ENCODE measurements at regions not wholly inside any gene's neighbourhood (a gene's known extent, or its start where the extent isn't known, plus 50 kb on each side); places are given as distances from the start of the nearest gene placed in this dataset.
"Not testable (repeated sequence)": the region's sequence is repeated elsewhere in the genome, so short reads cannot be mapped to it uniquely, and the experiment has no call there.

DNA sequence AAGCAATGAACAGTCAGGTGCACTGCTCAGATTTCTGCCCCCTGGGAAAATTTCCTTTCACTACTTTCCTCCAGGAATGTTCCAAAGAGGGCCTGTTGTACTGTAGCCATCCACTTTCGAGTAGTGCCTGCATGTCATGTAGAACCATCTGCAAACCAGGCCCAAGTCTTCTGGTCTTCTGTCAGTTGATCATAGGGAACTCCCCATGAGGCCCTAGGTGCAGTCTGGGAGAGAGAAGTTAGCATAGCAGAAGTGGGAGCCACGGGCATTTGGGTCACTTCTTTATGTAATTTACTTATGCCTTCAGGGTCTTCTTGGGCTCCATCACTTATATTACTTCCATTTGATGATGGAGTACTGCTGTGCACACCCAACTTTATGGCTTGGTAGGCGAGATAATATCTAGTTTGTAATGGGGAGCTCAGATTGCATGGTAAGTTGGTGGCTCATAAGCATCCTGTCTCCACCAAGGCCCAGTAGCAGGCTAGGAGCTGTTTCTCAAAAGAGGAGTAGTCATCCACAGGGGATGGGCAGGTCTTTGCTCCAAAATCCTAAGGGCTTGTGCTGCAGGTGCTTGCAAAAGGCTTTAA lies 151.4 kb downstream of the NFKBIZ start:
- H3K4ac ChIP-seq (ENCODE audit: low read depth, low read length): no peak overlapping the region
- no peak overlapping the region for H2BK120ac ChIP-seq (ENCODE audit: low read depth, low read length)

DNA sequence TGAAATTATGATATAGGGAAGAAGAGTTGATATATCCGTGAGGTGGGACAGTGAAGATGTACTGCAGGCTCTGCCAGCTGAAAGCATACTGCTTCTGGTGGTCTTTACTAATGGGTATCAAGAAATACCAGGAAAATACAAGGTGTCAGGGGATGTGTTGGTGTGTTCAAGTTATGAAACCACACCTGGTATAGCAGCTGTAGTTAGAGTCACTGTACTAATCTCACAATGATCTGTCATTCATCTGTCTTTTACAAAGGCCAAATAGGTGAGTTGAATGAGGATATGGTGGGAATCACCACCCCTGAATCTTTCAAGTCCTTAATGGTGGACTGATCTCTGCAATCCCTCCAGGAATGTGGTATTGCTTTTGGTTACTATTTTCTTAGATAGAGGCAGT lies 152.7 kb downstream of the NFKBIZ start:
- Histone ChIP-seq H4K8ac (ENCODE audit: low read depth, low read length) (no peak overlapping the region), H3K27ac (ENCODE audit: low read depth, low read length) (no peak overlapping the region), H2BK120ac (ENCODE audit: low read depth, low read length) (no peak overlapping the region), H3K4ac (ENCODE audit: low read depth, low read length) (no peak overlapping the region), H3K79me1 (ENCODE audit: low read length) (no peaks in the 10 kb centered on the region), H3K4me2 (ENCODE audit: low read length) (no peak overlapping the region), H3K79me2 (ENCODE audit: control insufficient read depth, insufficient read depth, low read length) (no peaks in the 10 kb centered on the region), H3K36me3 (ENCODE audit: control insufficient read depth, insufficient read depth, low read length) (no peaks in the 10 kb centered on the region), H3K4me1 (ENCODE audit: control insufficient read depth, low read depth, low read length) (no peaks in the 10 kb centered on the region), H2BK5ac (ENCODE audit: low read length) (no peak overlapping the region), H3K9ac (ENCODE audit: low read length) (no peak overlapping the region), H3K18ac (ENCODE audit: low read length) (no peak overlapping the region), H3K4me3 (ENCODE audit: low read length) (no peak overlapping the region), H3K23ac (ENCODE audit: low read length) (no peak overlapping the region), H3K56ac (ENCODE audit: low read length) (no peak overlapping the region), H3K27me3 (ENCODE audit: insufficient read depth, low read length, poor library complexity) (no peaks in the 10 kb centered on the region), H2BK15ac (replicated peaks; ENCODE audit: low read depth) (no peak overlapping the region), H4K5ac (ENCODE audit: low read length) (no peak overlapping the region), H2AK5ac (ENCODE audit: low read length) (no peak overlapping the region)
- no CpG with 5 or more reads among the region's 1 CpG for WGBS (ENCODE audit: extremely low coverage, insufficient coverage, low lambda C conversion rate)
- DNase-seq: no peak

More for the DNA sequence above, 151.4 kb downstream of the NFKBIZ start:
- no CpG with 5 or more reads among the region's 3 CpGs for WGBS (ENCODE audit: extremely low coverage, insufficient coverage, low lambda C conversion rate)
- no peak overlapping the region for H3K56ac ChIP-seq (ENCODE audit: low read length)
- no peak overlapping the region for H3K9ac ChIP-seq (ENCODE audit: low read length)
- DNase-seq: no peak
- H3K4me2 ChIP-seq (ENCODE audit: low read length): no peak overlapping the region
- no peak overlapping the region for H3K18ac ChIP-seq (ENCODE audit: low read length)
- H4K5ac ChIP-seq (ENCODE audit: low read length): no peak overlapping the region
- H3K79me1 ChIP-seq (ENCODE audit: low read length): no peaks in the 10 kb centered on the region
- no peak overlapping the region for H2BK15ac ChIP-seq (replicated peaks; ENCODE audit: low read depth)
- no peak overlapping the region for H3K4me3 ChIP-seq (ENCODE audit: low read length)
- no peaks in the 10 kb centered on the region for H3K27me3 ChIP-seq (ENCODE audit: insufficient read depth, low read length, poor library complexity)
- H2BK5ac ChIP-seq (ENCODE audit: low read length): no peak overlapping the region
- no peak overlapping the region for H2AK5ac ChIP-seq (ENCODE audit: low read length)
- no peak overlapping the region for H4K8ac ChIP-seq (ENCODE audit: low read depth, low read length)
- no peaks in the 10 kb centered on the region for H3K79me2 ChIP-seq (ENCODE audit: control insufficient read depth, insufficient read depth, low read length)
- no peaks in the 10 kb centered on the region for H3K36me3 ChIP-seq (ENCODE audit: control insufficient read depth, insufficient read depth, low read length)
- no peak overlapping the region for H3K23ac ChIP-seq (ENCODE audit: low read length)
- H3K4me1 ChIP-seq (ENCODE audit: control insufficient read depth, low read depth, low read length): no peaks in the 10 kb centered on the region
- H3K27ac ChIP-seq (ENCODE audit: low read depth, low read length): no peak overlapping the region

DNA sequence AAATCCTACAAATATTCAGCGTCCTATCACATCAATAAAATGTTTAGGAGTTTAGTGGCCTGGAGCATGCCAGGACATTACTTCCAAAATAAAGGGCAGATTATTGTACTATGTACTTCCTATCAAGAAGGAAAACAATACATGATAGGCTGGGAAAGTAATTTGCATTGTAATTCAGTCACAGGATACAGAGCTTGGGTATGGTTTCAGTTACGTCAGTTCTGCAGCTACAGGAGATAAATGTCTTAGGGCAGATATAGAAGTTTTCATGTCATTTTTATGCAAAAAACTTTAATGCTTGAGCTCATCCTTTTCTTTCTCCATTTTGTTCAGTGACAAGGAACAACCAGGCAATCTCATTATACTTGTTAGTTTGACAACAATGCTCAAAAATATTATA lies 155.2 kb downstream of the NFKBIZ start:
- no peaks in the 10 kb centered on the region for H3K36me3 ChIP-seq (ENCODE audit: control insufficient read depth, insufficient read depth, low read length)
- H3K4ac ChIP-seq (ENCODE audit: low read depth, low read length): no peak overlapping the region
- H3K23ac ChIP-seq (ENCODE audit: low read length): no peak overlapping the region
- H3K4me3 ChIP-seq (ENCODE audit: low read length): no peak overlapping the region
- no peak overlapping the region for H3K27ac ChIP-seq (ENCODE audit: low read depth, low read length)
- no peaks in the 10 kb centered on the region for H3K27me3 ChIP-seq (ENCODE audit: insufficient read depth, low read length, poor library complexity)
- no peak overlapping the region for H3K4me2 ChIP-seq (ENCODE audit: low read length)
- H3K4me1 ChIP-seq (ENCODE audit: control insufficient read depth, low read depth, low read length): no peaks in the 10 kb centered on the region
- H2AK5ac ChIP-seq (ENCODE audit: low read length): no peak overlapping the region
- no peaks in the 10 kb centered on the region for H3K79me1 ChIP-seq (ENCODE audit: low read length)
- WGBS (ENCODE audit: extremely low coverage, insufficient coverage, low lambda C conversion rate): no CpG with 5 or more reads among the region's 2 CpGs
- H2BK5ac ChIP-seq (ENCODE audit: low read length): no peak overlapping the region
- no peak overlapping the region for H4K8ac ChIP-seq (ENCODE audit: low read depth, low read length)
- H3K79me2 ChIP-seq (ENCODE audit: control insufficient read depth, insufficient read depth, low read length): no peaks in the 10 kb centered on the region
- no peak for DNase-seq
- H3K9ac ChIP-seq (ENCODE audit: low read length): no peak overlapping the region
- no peak overlapping the region for H2BK120ac ChIP-seq (ENCODE audit: low read depth, low read length)
- H3K18ac ChIP-seq (ENCODE audit: low read length): no peak overlapping the region
- no peak overlapping the region for H4K5ac ChIP-seq (ENCODE audit: low read length)
- H2BK15ac ChIP-seq (replicated peaks; ENCODE audit: low read depth): no peak overlapping the region
- H3K56ac ChIP-seq (ENCODE audit: low read length): no peak overlapping the region

DNA sequence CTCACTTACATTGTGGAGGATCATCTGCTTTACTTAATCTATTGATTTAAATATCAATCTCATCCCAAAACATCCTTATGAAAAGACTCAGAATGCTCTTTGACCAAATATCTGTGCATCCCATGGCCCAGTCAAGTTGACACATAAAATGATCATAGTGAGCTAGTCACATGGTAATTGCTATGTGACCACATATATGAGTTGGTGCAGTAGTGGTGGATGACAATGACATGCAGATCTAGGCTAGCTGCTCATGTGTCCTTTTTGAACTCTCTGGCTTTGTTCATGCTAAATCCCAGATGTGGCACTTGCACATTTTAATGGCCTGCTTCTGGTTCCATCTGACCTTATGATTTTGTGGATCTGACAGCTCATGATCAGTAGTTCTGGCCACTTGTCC lies 156.2 kb downstream of the NFKBIZ start:
- H3K4me2 ChIP-seq (ENCODE audit: low read length): no peak overlapping the region
- no peaks in the 10 kb centered on the region for H3K79me2 ChIP-seq (ENCODE audit: control insufficient read depth, insufficient read depth, low read length)
- no peak overlapping the region for H3K4me3 ChIP-seq (ENCODE audit: low read length)
- H4K8ac ChIP-seq (ENCODE audit: low read depth, low read length): no peak overlapping the region
- no peak overlapping the region for H4K5ac ChIP-seq (ENCODE audit: low read length)
- H3K23ac ChIP-seq (ENCODE audit: low read length): no peak overlapping the region
- no peaks in the 10 kb centered on the region for H3K4me1 ChIP-seq (ENCODE audit: control insufficient read depth, low read depth, low read length)
- DNase-seq: no peak
- H2AK5ac ChIP-seq (ENCODE audit: low read length): no peak overlapping the region
- H3K27ac ChIP-seq (ENCODE audit: low read depth, low read length): no peak overlapping the region
- no peaks in the 10 kb centered on the region for H3K27me3 ChIP-seq (ENCODE audit: insufficient read depth, low read length, poor library complexity)
- no peak overlapping the region for H3K18ac ChIP-seq (ENCODE audit: low read length)
- H3K79me1 ChIP-seq (ENCODE audit: low read length): no peaks in the 10 kb centered on the region
- no peak overlapping the region for H2BK5ac ChIP-seq (ENCODE audit: low read length)
- H3K56ac ChIP-seq (ENCODE audit: low read length): no peak overlapping the region
- no peak overlapping the region for H2BK120ac ChIP-seq (ENCODE audit: low read depth, low read length)
- H3K4ac ChIP-seq (ENCODE audit: low read depth, low read length): no peak overlapping the region
- no peak overlapping the region for H3K9ac ChIP-seq (ENCODE audit: low read length)
- H3K36me3 ChIP-seq (ENCODE audit: control insufficient read depth, insufficient read depth, low read length): no peaks in the 10 kb centered on the region
- no peak overlapping the region for H2BK15ac ChIP-seq (replicated peaks; ENCODE audit: low read depth)

DNA sequence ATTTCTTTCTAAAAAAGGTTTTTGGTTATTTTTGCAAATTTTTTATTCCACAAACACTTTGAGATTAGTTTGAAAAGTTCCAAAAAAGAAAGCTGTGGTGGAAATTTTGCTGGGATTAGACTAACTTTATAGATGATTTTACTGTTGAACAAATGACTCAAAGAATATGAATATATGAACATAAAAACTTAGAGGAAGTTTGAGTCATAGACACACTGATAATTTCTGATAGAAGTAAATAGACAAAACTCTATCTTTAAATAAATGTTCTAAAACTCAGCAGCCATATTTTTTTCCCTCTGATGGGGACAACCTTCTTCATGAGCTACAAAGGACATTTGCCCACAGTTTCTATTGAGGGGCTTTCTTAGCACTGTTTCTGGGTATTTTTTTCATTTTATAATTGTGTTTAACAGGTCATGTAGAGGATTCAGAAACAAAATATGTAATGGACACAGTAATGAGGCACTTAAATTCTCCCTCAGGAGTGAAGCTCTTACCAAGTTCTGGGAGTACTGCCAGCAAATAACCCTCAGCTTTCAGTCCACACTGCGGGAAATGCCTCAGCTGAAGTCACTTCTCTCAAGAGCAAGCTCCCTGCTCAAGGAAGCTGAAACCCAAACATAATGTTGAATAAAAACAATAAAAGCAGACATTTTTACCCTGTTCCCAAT lies 157.6 kb downstream of the NFKBIZ start:
- Histone ChIP-seq H3K4ac (ENCODE audit: low read depth, low read length) (no peak overlapping the region), H2AK5ac (ENCODE audit: low read length) (no peak overlapping the region), H3K36me3 (ENCODE audit: control insufficient read depth, insufficient read depth, low read length) (no peaks in the 10 kb centered on the region), H3K4me2 (ENCODE audit: low read length) (no peak overlapping the region), H3K27ac (ENCODE audit: low read depth, low read length) (no peak overlapping the region), H3K4me1 (ENCODE audit: control insufficient read depth, low read depth, low read length) (no peaks in the 10 kb centered on the region), H2BK15ac (replicated peaks; ENCODE audit: low read depth) (no peak overlapping the region), H4K5ac (ENCODE audit: low read length) (no peak overlapping the region), H3K23ac (ENCODE audit: low read length) (no peak overlapping the region), H2BK120ac (ENCODE audit: low read depth, low read length) (no peak overlapping the region), H3K4me3 (ENCODE audit: low read length) (no peak overlapping the region), H4K8ac (ENCODE audit: low read depth, low read length) (no peak overlapping the region), H3K56ac (ENCODE audit: low read length) (no peak overlapping the region), H3K79me2 (ENCODE audit: control insufficient read depth, insufficient read depth, low read length) (no peaks in the 10 kb centered on the region), H3K18ac (ENCODE audit: low read length) (no peak overlapping the region), H3K79me1 (ENCODE audit: low read length) (no peaks in the 10 kb centered on the region), H2BK5ac (ENCODE audit: low read length) (no peak overlapping the region), H3K9ac (ENCODE audit: low read length) (no peak overlapping the region), H3K27me3 (ENCODE audit: insufficient read depth, low read length, poor library complexity) (no peaks in the 10 kb centered on the region)
- DNase-seq: no peak
- no CpG with 5 or more reads among the region's 1 CpG for WGBS (ENCODE audit: extremely low coverage, insufficient coverage, low lambda C conversion rate)

DNA sequence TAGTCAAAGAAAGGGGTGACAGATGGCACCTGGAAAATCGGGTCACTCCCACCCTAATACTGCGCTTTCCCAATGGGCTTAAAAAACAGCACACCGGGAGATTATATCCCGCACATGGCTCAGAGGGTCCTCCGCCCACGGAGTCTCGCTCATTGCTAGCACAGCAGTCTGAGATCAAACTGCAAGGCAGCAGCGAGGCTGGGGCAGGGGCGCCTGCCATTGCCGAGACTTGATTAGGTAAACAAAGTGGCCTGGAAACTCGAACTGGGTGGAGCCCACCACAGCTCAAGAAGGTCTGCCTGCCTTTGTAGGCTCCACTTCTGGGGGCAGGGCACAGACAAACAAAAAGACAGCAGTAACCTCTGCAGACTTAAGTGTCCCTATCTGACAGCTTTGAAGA lies 159.1 kb downstream of the NFKBIZ start:
- not testable (repeated sequence) for DNase-seq; H3K4me3 ChIP-seq (ENCODE audit: low read length); H3K79me1 ChIP-seq (ENCODE audit: low read length); H3K27ac ChIP-seq (ENCODE audit: low read depth, low read length); H3K4ac ChIP-seq (ENCODE audit: low read depth, low read length); H3K79me2 ChIP-seq (ENCODE audit: control insufficient read depth, insufficient read depth, low read length); H3K27me3 ChIP-seq (ENCODE audit: insufficient read depth, low read length, poor library complexity); H2AK5ac ChIP-seq (ENCODE audit: low read length); H2BK15ac ChIP-seq (replicated peaks; ENCODE audit: low read depth); H4K8ac ChIP-seq (ENCODE audit: low read depth, low read length); H3K18ac ChIP-seq (ENCODE audit: low read length); H3K9ac ChIP-seq (ENCODE audit: low read length); H3K23ac ChIP-seq (ENCODE audit: low read length); H2BK120ac ChIP-seq (ENCODE audit: low read depth, low read length); H3K36me3 ChIP-seq (ENCODE audit: control insufficient read depth, insufficient read depth, low read length); H3K4me1 ChIP-seq (ENCODE audit: control insufficient read depth, low read depth, low read length); H3K56ac ChIP-seq (ENCODE audit: low read length); H2BK5ac ChIP-seq (ENCODE audit: low read length); H3K4me2 ChIP-seq (ENCODE audit: low read length); H4K5ac ChIP-seq (ENCODE audit: low read length)
- WGBS (ENCODE audit: extremely low coverage, insufficient coverage, low lambda C conversion rate): no CpG with 5 or more reads among the region's 11 CpGs
